MCF 10A (cell line): ENCODE measurements at regions not wholly inside any gene's neighbourhood (a gene's known extent, or its start where the extent isn't known, plus 50 kb on each side); places are given as distances from the start of the nearest gene placed in this dataset.
"Not testable (repeated sequence)": the region's sequence is repeated elsewhere in the genome, so short reads cannot be mapped to it uniquely, and the experiment has no call there.

ENCODE experiments used
- BruUV-seq: library from RNA; stranded (reverse); fragments of 400-500 nt; replicated peaks from 2 replicates; lab custom pipeline; 2021; lab: Mats Ljungman, UMichigan
- CTCF ChIA-PET: fragments of 300-600 bp; sonication (Branson Sonifier 250); formaldehyde crosslinking; extraction: SDS; loops from one replicate; lab custom pipeline; 2021; ENCODE audit warnings: antibody characterized with exemption, inconsistent platforms; lab: Yijun Ruan, JAX
- POLR2A ChIA-PET: fragments of 300-600, 350-650 bp; sonication (Branson Sonifier 250); formaldehyde crosslinking; extraction: SDS; loops from one replicate; lab custom pipeline; 2020; ENCODE audit warnings: antibody characterized with exemption, inconsistent platforms; lab: Yijun Ruan, JAX
- DNase-seq: peaks from one replicate; pipeline ENCODE4 v3.0.0-alpha.2; 2018; ENCODE audit not compliant: unreplicated experiment
- H3K27ac Mint-ChIP-seq: one replicate; pipeline ENCODE4 v1.8.0; 2022; ENCODE audit warnings: mild to moderate bottlenecking, low read depth, mixed read lengths; ENCODE audit not compliant: unreplicated experiment
- H3K27me3 Mint-ChIP-seq: one replicate; pipeline ENCODE4 v1.8.0; 2022; ENCODE audit warnings: mixed read lengths; ENCODE audit not compliant: insufficient read depth, unreplicated experiment
- H3K36me3 Mint-ChIP-seq: one replicate; pipeline ENCODE4 v1.8.0; 2022; ENCODE audit warnings: mild to moderate bottlenecking, moderate library complexity, mixed read lengths; ENCODE audit not compliant: insufficient read depth, unreplicated experiment
- H3K4me1 Mint-ChIP-seq: one replicate; pipeline ENCODE4 v1.8.0; 2022; ENCODE audit warnings: mixed read lengths; ENCODE audit not compliant: insufficient read depth, unreplicated experiment
- H3K4me3 Mint-ChIP-seq: one replicate; pipeline ENCODE4 v1.8.0; 2022; ENCODE audit warnings: mild to moderate bottlenecking, moderate library complexity, mixed read lengths; ENCODE audit not compliant: unreplicated experiment
- H3K9me3 Mint-ChIP-seq: one replicate; pipeline ENCODE4 v1.8.0; 2022; ENCODE audit warnings: mixed read lengths; ENCODE audit not compliant: unreplicated experiment
- intact Hi-C: fragments of 100-400 bp; cut with micrococcal nuclease; formaldehyde crosslinking; loops from 2 replicates; pipeline ENCODE4 v1.14.1; 2022
- TF ChIP-seq, protein P1 (sequence below): fragments of 200-600 bp; IDR thresholded peaks from one replicate; pipeline ENCODE4 v1.8.0; 2022; ENCODE audit warnings: antibody characterized with exemption, mild to moderate bottlenecking; ENCODE audit not compliant: unreplicated experiment

DNA sequence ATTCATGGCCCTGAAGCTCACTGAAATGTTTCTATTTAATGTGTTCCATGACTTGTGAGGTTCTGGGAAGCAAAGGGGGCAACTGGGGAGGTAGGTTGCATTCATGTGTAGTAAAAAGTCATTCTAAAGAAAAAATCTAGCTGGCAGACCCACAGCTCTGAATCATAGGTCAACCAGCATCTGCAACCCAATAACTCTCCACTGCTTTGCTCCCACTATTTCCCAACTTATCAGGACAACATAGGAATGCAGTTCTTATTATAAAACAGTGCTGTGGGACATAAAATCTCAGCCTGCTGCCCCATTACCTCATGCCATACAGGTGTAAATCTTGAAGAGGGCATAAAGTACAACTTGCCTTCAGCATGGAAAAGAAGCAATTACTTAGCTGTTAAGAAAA, 576.1 kb upstream of the PTBP2 start:
- intact Hi-C loops: no loop called here
- no peaks in the 10 kb centered on the region for H3K4me1 Mint-ChIP-seq
- ChIA-PET CTCF (interaction anchor here (0.6 kb wide), 1 partner anchor 47 kb away, joined by 3 read pairs; no protein-coding TSS in a partner anchor), POLR2A (interaction anchor here (1.3 kb wide), 1 partner anchor 74 kb away, joined by 3 read pairs; no protein-coding TSS in a partner anchor)
- no TSS peak for BruUV-seq
- H3K9me3 Mint-ChIP-seq: no peaks in the 10 kb centered on the region
- no peaks in the 10 kb centered on the region for H3K36me3 Mint-ChIP-seq
- peak; percentile 1 for DNase-seq
- H3K4me3 Mint-ChIP-seq: no peak overlapping the region
- no peak overlapping the region for H3K27ac Mint-ChIP-seq
- H3K27me3 Mint-ChIP-seq: no peaks in the 10 kb centered on the region
- TF ChIP-seq, protein P1, sequence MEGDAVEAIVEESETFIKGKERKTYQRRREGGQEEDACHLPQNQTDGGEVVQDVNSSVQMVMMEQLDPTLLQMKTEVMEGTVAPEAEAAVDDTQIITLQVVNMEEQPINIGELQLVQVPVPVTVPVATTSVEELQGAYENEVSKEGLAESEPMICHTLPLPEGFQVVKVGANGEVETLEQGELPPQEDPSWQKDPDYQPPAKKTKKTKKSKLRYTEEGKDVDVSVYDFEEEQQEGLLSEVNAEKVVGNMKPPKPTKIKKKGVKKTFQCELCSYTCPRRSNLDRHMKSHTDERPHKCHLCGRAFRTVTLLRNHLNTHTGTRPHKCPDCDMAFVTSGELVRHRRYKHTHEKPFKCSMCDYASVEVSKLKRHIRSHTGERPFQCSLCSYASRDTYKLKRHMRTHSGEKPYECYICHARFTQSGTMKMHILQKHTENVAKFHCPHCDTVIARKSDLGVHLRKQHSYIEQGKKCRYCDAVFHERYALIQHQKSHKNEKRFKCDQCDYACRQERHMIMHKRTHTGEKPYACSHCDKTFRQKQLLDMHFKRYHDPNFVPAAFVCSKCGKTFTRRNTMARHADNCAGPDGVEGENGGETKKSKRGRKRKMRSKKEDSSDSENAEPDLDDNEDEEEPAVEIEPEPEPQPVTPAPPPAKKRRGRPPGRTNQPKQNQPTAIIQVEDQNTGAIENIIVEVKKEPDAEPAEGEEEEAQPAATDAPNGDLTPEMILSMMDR: no peak

DNA sequence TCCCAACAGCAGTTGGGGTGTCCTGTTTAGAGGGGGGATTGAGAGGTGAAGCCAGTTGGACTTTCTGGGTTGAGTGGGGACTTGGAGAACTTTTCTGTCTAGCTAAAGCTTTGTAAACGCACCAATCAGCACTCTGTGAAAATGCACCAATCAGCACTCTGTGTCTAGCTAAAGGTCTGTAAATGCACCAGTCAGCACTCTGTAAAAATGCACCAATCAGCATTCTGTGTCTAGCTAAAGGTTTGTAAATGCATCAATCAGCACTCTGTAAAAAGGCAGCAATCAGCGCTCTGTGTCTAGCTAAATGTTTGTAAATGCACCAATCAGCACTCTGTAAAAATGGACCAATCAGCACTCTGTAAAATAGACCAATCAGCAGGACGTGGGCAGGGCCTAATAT, 568.6 kb upstream of the PTBP2 start:
- H3K27me3 Mint-ChIP-seq, H3K4me1 Mint-ChIP-seq, H3K4me3 Mint-ChIP-seq, H3K27ac Mint-ChIP-seq, intact Hi-C loops, CTCF ChIA-PET, H3K9me3 Mint-ChIP-seq, POLR2A ChIA-PET, DNase-seq, BruUV-seq, H3K36me3 Mint-ChIP-seq: not testable (repeated sequence)

DNA sequence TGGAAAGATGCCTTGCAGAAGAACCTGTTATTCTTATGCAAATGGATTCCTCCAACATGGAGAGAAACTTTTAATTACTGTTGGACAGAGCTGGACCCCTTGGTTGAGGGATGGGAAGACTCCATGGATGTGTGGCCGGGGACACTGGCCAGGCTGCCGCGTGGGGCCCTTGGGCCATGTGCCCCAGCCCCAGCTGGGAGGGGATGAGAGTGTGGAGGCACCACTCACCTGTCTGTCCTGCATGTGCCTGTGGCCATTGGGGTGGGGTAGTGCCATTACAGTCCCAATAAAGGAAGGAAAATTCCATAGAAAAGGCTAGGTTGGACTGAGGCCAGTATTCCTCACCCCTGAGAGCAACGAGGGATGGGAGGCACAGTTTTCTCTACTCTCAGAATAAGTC, 564.5 kb upstream of the PTBP2 start:
- no peaks in the 10 kb centered on the region for H3K36me3 Mint-ChIP-seq
- TF ChIP-seq, protein P1: no peak
- no peak overlapping the region for H3K27ac Mint-ChIP-seq
- intact Hi-C loops: no loop called here
- no peaks in the 10 kb centered on the region for H3K9me3 Mint-ChIP-seq
- no TSS peak for BruUV-seq
- no peak overlapping the region for H3K4me3 Mint-ChIP-seq
- no peaks in the 10 kb centered on the region for H3K27me3 Mint-ChIP-seq
- CTCF ChIA-PET: no interaction called here
- DNase-seq: no peak
- POLR2A ChIA-PET: no interaction called here
- H3K4me1 Mint-ChIP-seq: no peaks in the 10 kb centered on the region

DNA sequence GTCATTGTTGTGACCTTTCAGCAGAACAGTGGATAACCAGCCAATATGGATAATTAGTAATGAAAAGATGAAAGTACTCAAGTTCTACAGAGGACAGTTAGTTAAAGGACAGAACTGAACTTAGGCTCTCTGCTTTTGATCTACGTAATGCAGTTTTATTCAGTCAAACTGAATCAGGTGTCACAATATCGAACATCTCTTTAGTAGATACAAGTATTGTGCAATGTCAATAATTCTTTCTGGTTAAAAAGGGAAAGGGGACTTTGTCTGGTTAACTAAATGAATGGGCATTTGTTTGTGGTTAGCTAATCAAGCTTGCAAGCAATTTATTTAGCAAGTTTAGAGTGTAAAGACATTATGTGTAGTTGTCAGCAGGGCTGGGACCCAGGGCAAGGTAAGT, 562.2 kb upstream of the PTBP2 start:
- no peak for DNase-seq
- Mint-ChIP-seq H3K36me3 (no peaks in the 10 kb centered on the region), H3K4me1 (no peaks in the 10 kb centered on the region), H3K27ac (no peak overlapping the region), H3K9me3 (no peaks in the 10 kb centered on the region), H3K4me3 (no peak overlapping the region), H3K27me3 (no peaks in the 10 kb centered on the region)
- TF ChIP-seq, protein P1: no peak
- CTCF ChIA-PET: no interaction called here
- BruUV-seq: no TSS peak
- intact Hi-C loops: no loop called here
- POLR2A ChIA-PET: no interaction called here

DNA sequence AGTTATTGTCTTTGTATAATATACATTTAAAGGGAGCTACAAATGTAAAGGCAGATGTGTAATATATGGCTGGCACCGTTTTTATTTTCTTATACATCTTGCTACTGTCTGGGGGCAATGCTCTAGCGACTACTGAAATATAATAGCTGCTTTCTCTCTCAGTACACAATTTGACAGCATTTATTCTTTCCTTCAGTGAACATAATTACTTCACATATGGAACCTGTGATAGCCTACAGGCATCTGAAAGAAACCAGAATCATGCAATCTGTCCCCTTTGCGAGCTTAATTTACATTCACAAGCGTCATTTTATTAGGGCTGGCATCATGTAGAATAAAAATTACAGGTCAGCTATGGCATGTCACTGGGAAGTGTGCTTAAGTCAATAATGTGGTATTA, 557.5 kb upstream of the PTBP2 start:
- TF ChIP-seq, protein P1: no peak
- peaks cover 9% of the 10 kb centered on the region for H3K9me3 Mint-ChIP-seq
- no peak overlapping the region for H3K27ac Mint-ChIP-seq
- BruUV-seq: no TSS peak
- H3K4me3 Mint-ChIP-seq: no peak overlapping the region
- ChIA-PET POLR2A (no interaction called here), CTCF (no interaction called here)
- H3K27me3 Mint-ChIP-seq: no peaks in the 10 kb centered on the region
- H3K36me3 Mint-ChIP-seq: no peaks in the 10 kb centered on the region
- intact Hi-C loops: no loop called here
- no peak for DNase-seq
- H3K4me1 Mint-ChIP-seq: no peaks in the 10 kb centered on the region
